Fibroblast of skin of left biceps (primary cell): ENCODE measurements at regions not wholly inside any gene's neighbourhood (a gene's known extent, or its start where the extent isn't known, plus 50 kb on each side); places are given as distances from the start of the nearest gene placed in this dataset.

Source experiments
- DNase-seq, 2 experiments: peaks; one replicate each; pipeline ENCODE4 v3.0.0-alpha.2; 2013; ENCODE audit warnings: low read depth in 2 of 2

DNA sequence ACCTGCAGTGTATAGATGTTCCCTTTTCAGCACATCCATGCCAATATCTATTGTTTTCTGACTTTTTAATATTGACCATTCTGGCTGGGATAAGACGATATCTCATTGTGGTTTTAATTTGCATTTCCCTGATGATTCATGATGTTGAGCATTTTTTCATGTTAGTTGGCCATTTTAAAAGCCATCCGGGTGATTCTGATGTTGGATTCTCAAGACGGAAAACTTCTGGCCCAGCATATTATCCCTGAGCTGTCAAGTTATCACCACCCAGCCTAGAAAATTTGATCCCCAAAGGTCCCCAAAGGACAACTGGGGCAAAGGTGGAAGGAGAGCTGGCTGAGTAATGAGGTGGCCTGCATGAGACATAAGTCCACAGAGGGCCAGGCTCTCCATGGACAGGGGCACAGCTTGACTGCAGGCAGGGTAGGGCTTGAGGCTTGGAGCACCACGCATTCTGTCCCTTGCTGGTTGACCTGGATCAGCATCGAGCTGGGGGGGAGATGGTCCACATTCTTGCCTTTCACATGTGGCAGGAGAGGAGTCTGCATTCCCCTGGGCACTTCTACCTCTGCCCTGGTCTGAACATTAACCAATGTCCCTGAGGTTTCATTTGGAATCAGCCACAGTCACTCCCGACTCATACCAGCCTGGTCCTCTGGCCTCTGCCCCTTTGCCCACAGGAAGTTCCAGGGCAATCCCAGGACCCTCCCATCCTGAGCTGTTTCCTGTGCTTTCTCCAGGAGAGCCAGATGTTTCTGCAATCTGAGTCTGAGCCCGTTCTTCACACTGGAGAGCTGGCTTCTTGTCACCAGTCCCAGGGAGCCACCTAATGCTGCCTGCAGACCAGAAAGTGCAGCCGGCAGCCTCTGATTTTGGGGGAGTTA, 69.2 kb downstream of the ISG20 start:
- DNase-seq, result no peak

DNA sequence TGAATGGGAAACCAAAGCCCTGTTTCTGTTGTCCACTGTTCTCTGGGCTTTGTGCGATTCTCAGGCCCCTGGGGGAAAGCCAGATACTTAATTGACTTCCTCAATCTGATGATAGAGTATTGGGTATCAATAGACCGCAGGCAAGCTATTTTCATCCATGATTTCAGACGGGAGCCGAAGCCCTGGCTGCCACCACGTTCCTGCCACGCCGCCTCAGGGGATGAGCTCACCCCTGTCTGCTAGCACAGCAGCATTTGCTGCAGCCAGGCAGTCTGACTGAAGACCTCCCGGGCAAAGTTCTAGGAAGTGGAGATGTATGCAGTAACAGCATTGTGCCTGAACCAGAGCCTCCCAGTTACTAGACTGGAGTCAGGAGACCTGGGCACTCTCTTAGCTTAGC, 69.8 kb downstream of the ISG20 start:
- no peak for DNase-seq

DNA sequence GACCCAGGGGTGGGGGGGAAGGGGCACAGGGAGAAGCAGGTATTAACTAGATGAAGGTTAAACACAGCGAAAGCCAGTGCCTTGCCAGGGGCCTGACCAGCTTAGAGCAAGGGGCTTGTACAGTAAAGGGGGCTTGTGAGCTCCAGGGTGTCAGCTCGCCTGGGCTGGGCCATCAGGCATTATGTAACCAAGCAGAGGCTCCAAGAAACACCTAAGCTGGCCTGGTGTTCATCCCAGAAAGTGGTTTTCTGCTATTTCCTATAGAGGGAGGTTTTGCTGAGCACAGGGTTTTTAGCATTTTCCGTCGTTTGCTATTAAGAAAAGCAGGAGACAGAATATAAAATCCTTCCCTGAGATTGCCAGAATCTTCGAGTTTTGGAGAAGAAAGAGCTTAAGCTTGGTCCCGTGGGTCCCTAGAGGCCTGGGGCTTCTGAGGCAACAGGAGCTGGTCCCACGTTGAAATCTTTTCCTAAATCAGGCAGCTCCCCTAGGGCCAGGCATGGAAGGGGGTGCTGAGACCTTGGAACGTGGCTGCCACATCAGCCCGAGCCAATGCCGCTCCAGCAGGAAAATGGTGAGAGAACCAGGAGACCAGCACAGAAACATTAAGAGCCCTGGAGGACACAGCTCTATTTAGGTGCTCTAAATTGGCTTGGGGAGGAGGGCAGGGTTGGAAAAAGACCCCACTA, 71.4 kb downstream of the ISG20 start:
- no peak for DNase-seq

DNA sequence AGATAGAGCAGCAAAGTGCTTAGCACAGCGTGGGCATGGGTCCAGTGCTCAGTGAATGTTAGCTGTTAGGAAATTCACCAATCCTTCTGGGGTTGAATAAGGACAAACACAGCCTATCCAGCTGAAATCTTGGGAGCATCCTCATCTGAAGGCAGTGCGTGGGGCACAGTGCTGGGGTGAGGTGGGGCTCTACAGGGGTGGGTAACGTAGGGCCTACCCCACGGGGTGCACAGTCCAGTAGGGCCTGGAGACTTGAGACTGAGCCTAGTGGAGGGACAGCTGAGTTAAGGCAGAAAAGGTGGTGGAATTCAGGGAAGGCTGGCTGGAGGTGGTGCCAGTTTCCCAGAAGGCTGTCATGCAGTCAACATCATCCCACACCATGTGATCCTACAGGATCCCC, 73.0 kb downstream of the ISG20 start:
- no peak for DNase-seq

DNA sequence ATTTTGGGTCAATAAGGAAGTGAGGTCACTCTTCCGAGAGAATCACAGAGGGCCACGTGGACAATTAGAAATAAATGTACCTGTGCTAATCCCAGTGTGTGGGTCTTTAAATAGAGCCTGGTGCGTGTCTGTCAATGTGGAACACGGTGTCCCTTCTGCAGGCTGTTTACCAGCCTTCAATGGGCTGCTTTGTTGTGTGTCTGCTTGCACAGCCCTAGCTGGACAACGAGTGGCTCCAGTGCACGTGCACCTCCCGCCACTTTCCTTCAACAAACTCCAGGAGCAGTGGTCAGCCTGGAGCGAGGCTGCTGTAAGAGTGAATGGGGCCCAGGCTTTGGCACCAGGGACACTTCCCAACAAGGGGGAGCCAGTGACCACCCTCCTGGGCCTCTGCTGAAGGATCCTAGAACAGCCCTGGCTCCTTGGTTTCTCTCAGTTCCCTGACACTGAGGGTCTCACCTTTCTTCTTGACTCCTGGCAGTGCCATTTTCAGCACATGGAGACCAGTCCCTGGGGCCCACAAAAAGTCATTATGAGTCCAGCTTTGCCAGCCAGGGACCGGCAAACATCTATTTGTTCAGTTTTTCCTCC, 76.1 kb downstream of the ISG20 start:
- DNase-seq, result no peak

DNA sequence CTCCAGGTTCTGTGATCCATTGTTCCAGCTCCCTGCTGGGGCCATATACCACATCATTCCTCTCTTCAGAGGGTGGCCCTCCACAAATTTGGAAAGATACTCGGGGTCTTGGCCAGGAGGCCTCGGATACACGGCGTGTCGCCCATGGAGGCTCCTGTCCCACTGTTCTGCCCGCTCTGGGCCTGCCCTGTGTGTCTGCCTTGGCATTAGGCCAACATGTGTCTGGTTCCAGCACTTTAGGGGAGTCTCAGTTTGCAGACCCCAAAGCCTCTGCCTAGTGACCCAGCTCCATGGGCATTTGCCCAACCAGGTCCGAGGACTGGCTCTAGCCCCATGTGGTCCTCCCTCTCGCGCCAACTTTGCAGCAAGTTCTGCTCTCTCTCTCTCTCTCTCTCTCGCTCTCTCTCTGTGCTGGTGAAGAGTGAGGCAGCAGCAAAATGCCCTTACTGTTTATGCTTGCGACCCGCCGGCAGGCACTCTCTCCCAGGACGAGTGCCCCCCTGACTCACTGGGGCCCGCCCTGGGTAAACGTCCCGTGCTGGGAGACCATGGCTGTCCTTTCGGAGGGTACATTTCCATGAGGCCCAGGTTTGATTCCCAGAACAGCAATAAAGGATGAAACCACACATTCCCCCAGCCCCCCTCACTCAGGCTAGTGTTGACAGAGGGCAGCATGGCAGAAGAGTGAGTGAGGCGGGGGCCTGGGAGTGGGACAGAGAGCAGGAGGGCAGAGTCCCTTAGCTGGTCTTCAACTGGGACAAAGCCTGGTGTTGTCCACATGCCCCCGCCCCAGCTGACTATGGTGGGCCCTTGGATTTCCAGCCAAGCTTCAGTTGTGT, 77.9 kb downstream of the ISG20 start:
- DNase-seq, result no peak

DNA sequence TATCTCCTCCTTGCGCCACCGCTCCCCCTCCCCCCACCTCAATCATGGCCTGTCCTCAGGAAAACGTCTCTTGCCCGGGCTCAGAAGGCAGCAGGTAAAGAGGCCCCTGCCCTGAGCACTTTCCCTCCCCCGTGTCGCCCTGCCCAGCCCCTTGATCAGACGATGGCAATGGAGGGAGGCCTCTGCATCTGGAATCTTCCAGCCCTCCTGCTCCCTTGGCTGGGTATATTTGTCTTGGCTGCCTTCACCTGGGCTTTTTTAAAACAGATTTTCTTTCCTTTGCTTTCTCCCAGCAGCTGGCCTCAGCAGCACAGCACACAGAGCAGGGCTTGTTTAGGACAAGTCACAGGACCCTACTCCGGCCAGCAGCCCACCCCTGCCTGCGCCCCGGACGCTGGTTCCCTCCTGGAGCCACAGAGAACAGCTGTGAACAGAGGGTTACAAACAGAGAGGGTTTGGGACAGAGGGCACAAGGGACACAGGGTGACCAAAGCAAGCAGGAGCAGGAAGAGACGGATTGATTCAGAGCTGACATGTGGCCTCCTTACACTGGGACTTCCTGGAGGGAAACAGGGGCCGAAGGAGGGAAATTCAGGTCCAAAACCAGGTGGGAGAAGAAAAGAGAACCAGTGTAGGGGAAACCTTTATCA, 78.7 kb downstream of the ISG20 start:
- DNase-seq, result no peak

DNA sequence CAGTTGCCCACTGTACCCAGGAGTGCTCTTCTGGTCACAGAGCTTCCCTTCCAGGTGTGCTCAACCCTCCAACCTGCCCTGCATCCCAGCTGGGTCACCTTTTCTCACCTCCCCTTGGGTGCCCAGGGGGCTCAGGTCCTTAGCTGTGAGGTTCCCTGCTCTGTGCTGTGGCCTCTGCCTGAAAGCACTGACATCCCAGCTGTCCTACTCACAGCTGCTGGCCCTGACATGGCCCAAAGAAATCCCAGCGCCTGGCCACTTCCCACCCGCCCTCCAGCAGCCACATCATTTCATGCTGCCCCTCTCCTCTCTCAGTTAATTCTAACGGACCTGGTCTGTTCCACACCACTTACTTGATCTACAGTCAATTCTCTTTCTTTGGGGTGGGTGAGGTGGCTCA, 79.9 kb downstream of the ISG20 start:
- DNase-seq, result no peak

DNA sequence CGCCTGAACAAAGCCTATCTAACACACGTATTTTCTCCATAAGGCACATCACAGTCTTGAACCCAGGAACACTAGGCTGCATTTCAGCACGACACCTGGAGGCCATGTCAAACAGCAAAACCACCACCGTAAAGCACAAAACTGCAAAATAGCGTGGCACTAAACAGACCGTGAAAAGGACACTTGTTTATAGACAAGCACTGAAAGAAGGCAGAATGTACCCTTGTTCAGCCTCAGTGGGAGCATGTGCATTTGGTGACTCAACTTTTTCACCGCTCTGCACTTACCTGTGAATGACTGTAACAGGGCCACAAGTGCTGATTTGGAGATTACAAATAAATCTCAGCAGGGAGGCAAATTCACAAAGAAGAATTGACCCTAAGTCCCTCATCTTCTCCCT, 80.8 kb downstream of the ISG20 start:
- DNase-seq, result no peak

DNA sequence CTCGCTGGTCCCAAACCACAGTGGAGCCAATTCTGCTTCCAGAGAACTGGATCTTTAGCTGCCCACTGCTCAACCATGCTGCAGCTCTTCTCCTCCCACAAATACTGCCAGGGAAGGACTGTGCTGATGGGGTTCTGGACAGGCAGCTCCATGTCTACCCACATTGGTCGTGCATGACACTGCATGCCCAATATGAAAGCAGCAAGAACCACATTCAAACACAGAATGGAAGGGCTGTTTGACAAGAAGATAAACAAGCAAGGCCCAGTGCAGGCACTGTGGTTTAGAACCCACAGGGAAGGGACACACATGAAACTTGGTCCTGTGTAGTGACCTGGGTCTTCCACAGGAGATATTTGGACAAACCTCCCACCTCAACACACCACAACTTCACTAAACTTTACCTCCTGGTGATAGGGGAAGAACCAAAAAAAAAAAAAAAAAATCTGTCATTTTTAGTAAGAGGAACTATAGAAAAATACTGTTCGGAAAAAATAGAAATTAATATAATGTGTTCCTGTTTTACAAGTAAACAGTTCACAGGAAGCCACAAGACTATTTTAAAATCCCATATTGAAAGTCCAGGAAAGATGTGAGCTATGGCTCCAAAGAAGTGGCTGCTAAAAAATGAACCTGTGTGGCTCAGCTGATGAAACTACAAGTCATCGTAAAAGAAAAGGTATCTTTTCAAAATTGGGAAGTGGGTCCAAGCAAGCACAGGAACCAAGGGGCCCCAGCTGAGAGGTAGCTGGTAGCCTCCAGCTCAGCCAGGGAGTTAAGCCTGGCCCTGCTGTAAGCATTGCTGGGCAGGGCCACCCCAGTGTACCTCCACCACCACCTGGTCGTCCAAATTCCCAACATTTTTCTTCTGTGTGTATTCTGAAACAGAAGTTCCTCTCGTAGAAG, 77.7 kb upstream of the ACAN start:
- DNase-seq, result no peak

DNA sequence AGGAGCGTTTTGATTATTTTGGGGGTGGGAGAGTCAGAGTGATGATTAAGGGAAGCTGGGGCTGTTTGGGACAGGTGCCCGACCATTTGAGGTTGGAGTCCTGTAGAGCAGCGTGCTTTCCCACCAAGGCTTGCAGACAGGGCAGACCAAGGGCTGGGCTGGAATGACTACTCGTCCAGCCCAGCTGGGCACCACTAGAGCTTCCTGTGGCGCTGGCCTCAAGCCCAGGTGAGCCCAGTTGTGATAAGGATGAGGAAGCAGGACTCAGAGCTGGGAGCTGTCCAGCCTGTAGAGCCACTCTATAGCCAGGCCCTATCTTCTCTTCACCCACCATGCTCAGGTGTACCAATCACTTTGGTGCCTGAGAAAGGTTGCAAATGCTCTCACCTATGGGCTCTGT, 75.8 kb upstream of the ACAN start:
- no peak for DNase-seq

DNA sequence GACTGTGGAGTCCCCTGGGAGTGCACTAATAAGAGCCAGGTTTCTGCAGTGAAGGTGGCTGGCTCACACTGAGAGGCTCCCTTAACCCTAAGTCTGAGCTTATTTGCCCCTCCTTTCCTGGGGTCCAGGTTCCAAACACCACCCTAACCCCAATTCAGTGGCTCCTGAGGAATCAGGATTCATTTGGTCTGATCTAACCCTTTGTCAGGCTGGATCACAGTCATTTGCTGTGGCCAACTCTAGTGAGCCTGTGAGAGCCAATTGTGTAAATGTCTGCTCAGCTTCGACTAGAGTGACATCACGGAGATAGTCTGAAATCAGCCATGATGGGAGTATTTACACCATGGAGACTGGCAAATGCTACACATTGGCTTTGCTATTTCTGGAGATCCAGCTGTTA, 73.7 kb upstream of the ACAN start:
- no peak for DNase-seq

DNA sequence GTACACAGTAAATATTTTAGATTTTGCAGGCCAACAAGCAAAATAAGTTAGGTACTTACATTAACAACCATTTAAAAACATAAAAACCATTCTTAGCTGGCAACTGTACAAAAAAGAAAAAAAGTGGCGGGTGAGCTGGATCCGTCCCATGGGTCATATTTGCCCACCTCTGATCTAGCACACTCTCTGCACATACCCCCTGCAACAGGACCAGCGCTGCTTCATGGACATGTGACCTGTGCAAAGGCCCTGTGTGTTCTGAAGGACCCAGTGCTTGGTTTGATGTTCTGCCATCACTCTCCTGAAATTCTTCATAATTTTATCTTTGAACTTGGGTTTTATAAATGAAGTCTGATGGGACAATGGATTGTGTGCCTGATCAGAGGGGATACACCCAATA, 72.5 kb upstream of the ACAN start:
- DNase-seq, result no peak

DNA sequence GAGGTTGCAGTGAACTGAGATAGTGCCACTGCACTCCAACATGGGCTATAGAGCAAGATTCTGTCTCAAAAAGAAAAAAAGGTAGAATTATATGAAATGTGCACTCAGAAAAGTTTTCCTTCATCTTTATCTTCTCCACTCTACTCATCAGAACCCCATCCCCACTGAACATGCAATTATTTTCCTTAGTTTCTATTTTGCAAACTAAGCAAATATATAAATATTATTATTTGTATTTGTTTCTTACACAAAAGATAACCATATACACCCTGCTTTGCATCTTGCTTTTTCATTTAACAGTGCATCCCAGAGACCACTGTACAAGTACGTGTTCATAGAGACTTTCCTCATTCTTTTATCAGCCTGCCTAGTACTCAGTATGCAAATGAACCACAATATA, 68.0 kb upstream of the ACAN start:
- no peak for DNase-seq

DNA sequence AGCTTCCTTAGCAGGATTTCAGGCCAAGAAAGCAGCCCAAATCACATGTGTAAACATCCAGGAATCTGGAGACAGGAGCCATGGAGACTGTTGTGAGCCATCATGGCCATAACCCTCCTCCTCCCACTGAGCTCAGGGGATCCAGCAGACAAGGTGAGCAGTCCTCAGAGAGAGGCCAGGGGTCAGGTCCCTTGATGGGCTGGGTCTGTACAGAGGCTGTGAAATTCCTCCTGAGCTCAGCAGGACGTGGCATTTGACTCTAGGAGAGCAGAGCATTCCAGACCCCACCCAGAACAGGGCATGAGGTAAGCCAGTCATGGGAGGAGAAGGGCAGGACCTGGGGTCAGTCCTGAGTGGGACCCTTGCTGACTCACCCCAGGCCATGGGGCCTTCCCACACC, 67.0 kb upstream of the ACAN start:
- no peak for DNase-seq

DNA sequence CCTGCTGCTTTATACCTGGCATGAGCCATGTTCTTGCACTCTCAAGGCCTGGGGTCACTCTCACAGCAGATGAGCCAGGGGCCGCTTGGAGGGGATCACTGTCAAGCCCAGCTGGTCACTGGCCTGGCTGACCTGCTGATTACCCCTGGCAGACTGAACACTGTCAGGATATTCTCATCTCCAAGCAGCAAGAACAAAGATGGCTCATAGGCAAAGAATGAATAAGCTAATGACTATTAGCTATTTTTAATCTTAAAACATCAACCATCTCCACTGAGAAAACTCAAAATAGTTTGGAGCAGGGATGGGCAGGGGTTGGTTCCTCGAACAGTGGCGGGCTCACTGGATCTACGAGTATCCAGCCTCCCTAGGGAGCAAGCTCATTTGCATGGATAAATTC, 64.4 kb upstream of the ACAN start:
- DNase-seq, result no peak

DNA sequence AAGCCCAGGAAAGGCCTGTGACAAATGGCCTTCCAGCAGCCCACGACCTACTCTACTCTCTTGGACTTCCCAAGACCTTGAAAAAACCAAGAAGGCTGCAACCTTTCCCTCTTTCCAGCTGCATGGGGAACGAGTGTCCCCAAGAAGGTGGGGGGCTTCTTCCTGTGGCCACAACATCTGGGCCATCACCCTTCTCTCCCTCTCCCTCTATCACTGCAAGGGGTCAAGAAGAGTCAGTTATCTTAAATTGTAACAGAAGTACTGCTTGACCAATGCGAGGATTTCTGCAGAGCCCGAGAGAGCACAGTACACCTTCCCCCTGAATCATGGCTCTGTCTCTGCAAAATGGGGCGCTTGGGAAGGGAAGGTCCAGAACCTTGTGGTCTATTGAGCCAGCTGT, 63.7 kb upstream of the ACAN start:
- no peak for DNase-seq

DNA sequence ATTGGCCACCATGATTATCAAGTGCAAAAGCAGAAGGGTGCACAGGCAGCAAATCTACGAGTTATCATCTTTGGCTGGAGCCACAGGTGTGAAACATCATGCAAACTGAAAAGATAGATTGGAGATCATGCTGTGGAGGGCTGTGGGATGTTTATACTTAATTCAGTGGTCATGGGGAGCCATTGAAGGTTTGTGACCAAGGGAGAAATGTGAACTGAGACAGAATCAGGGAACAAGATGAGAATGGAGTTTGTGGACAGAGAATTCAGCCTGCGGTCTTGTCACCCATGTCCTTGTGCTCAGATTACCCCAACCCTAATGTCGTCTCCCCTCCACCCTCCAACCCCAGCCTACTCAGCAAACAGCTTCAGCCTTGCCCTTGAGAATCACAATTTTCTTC, 62.9 kb upstream of the ACAN start:
- DNase-seq, result no peak

DNA sequence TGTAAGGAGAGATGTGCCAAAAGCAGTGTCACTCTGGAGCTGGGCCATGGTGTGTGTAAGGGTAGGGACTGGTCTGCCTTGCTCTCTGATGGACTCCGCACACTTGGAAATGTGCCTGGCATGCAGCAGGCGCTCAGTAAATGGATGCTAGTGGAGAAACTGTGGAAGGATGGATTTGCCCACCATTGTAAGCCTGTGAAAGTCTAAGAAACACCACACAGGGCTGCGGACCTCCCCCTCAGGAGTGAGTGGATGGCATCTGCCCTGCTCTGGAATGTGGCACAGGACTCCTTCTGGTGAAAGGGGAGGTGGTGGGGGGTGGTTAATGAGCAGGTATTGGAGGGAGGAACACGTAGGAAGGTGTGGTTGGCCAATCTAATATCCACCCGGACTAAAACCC, 62.2 kb upstream of the ACAN start:
- DNase-seq, result no peak

DNA sequence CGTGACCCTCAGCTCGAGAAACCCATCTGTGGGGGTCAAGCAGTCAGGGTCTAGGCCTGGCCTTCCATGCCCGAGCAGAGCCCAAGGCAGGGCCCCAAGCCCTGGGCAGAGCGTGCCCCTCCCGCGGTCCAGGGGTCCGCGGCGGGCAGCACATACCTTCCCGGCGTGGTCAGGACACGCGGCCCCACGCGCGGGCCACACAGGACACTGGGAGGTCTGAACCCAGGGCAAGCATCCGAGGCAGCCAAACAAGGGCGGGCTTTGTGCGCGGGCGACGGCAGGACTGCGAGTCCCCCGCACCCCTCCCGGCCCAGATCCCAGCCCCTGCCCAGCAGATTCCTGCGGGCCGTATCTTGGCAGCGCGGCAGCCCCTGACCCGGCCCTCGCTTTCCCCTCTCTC, 61.6 kb upstream of the ACAN start:
- DNase-seq, result no peak

DNA sequence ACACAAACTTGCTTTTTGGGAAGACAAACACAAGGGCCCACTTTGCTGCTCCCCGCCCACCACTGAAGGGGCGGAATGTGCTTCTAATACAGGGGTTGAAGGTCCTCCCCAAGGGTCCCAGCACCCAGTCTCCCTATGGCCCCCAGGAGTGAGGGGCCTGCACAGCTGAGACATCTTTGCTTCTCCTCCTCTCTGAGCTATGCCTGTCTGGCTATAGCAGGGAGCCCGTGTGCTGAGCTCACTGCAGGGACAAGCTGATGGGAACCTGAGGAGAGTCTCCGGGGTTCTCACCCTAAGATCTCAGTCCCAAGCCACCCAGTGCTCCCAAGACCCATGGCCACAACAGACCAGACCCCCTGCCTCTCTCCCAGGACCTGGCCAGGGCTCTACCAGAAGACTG, 61.1 kb upstream of the ACAN start:
- DNase-seq, result no peak
